Neural cell (in vitro differentiated cells): ENCODE measurements at regions not wholly inside any gene's neighbourhood (a gene's known extent, or its start where the extent isn't known, plus 50 kb on each side); places are given as distances from the start of the nearest gene placed in this dataset.

Experiments
- H2AFZ ChIP-seq: fragments of 200-600, 300-800 bp; sonication (generic), shearing (Covaris generic); 2 replicates; pipeline ENCODE4 v1.6.0; 2014; ENCODE audit warnings: low read depth, mild to moderate bottlenecking, antibody characterized with exemption, low read length, moderate library complexity
- H3F3A ChIP-seq: fragments of 200-600 bp; shearing (Covaris generic); 2 replicates; pipeline ENCODE4 v1.6.1; 2016; ENCODE audit warnings: mild to moderate bottlenecking, moderate library complexity, mixed read lengths, antibody characterized with exemption, low read length; ENCODE audit not compliant: insufficient read depth, poor library complexity, severe bottlenecking
- H3K27ac ChIP-seq: fragments of 200-600, 300-800 bp; sonication (generic), shearing (Covaris generic); 2 replicates; pipeline ENCODE4 v1.5.1; 2014; ENCODE audit warnings: mild to moderate bottlenecking, low read length, moderate library complexity
- H3K27me3 ChIP-seq: fragments of 300-800, 200-600 bp; sonication (generic), shearing (Covaris generic); 2 replicates; pipeline ENCODE4 v1.6.0; 2014; ENCODE audit warnings: mild to moderate bottlenecking, low read depth, low read length, moderate library complexity; ENCODE audit not compliant: insufficient read depth
- H3K36me3 ChIP-seq: fragments of 300-800, 200-600 bp; sonication (generic), shearing (Covaris generic); 2 replicates; pipeline ENCODE4 v1.5.1; 2014; ENCODE audit warnings: mild to moderate bottlenecking, antibody characterized with exemption, low read length, moderate library complexity; ENCODE audit not compliant: insufficient read depth
- H3K4me2 ChIP-seq: fragments of 300-800, 200-600 bp; sonication (generic), shearing (Covaris generic); 2 replicates; pipeline ENCODE4 v1.6.0; 2014; ENCODE audit warnings: mild to moderate bottlenecking, low read length
- H3K4me3 ChIP-seq: fragments of 300-800, 200-600 bp; sonication (generic), shearing (Covaris generic); 2 replicates; pipeline ENCODE4 v1.5.1; 2014; ENCODE audit warnings: mild to moderate bottlenecking, low read length, moderate library complexity
- H3K79me2 ChIP-seq: fragments of 200-600 bp; shearing (Covaris generic); replicated peaks from 2 replicates; pipeline ENCODE4 v1.6.0; 2014; ENCODE audit warnings: mild to moderate bottlenecking, low read length, moderate library complexity; ENCODE audit not compliant: insufficient read depth
- H3K9ac ChIP-seq: fragments of 300-800, 200-600 bp; sonication (generic), shearing (Covaris generic); 2 replicates; pipeline ENCODE4 v1.6.1; 2016; ENCODE audit warnings: mild to moderate bottlenecking, low read length, mixed read lengths
- H3K9me2 ChIP-seq: fragments of 200-600 bp; shearing (Covaris generic); 2 replicates; pipeline ENCODE4 v1.6.1; 2016; ENCODE audit warnings: mild to moderate bottlenecking, low read length, mixed read lengths; ENCODE audit not compliant: insufficient read depth
- H3K9me3 ChIP-seq: fragments of 200-600, 300-800 bp; sonication (generic), shearing (Covaris generic); 2 replicates; pipeline ENCODE4 v1.6.1; 2016; ENCODE audit warnings: mild to moderate bottlenecking, mixed run types, low read length, moderate library complexity, mixed read lengths
- H4K20me1 ChIP-seq: fragments of 200-600 bp; shearing (Covaris generic); 2 replicates; pipeline ENCODE4 v1.6.1; 2016; ENCODE audit warnings: mild to moderate bottlenecking, mixed run types; ENCODE audit not compliant: insufficient read depth
- CTCF ChIP-seq: fragments of 450-650 bp; IDR thresholded peaks from 2 replicates; pipeline ENCODE4 v1.5.1; 2014; ENCODE audit warnings: antibody characterized with exemption, mild to moderate bottlenecking, moderate library complexity; ENCODE audit not compliant: poor library complexity, severe bottlenecking
- EP300 ChIP-seq: fragments of 450-650 bp; conservative IDR thresholded peaks from 2 replicates; pipeline ENCODE4 v1.6.1; 2014; ENCODE audit warnings: antibody characterized with exemption, mild to moderate bottlenecking, moderate library complexity; ENCODE audit not compliant: poor library complexity, severe bottlenecking
- EZH2 ChIP-seq: fragments of 200-600, 300-800 bp; shearing (Covaris generic), sonication (generic); IDR thresholded peaks from 2 replicates; pipeline ENCODE4 v1.6.1; 2014; ENCODE audit warnings: antibody characterized with exemption, low read length, borderline replicate concordance, mild to moderate bottlenecking; ENCODE audit not compliant: insufficient read depth, poor library complexity, severe bottlenecking
- MXI1 ChIP-seq: fragments of 450-650 bp; conservative IDR thresholded peaks from 2 replicates; pipeline ENCODE4 v1.6.1; 2014; ENCODE audit warnings: antibody characterized with exemption, mild to moderate bottlenecking; ENCODE audit not compliant: poor library complexity, severe bottlenecking
- POLR2AphosphoS5 ChIP-seq: IDR thresholded peaks from 2 replicates; pipeline ENCODE4 v1.6.1; 2012
- RAD21 ChIP-seq: fragments of 450-650 bp; conservative IDR thresholded peaks from 2 replicates; pipeline ENCODE4 v1.6.1; 2014; ENCODE audit warnings: antibody characterized with exemption, mild to moderate bottlenecking, moderate library complexity
- REST ChIP-seq: IDR thresholded peaks from 2 replicates; pipeline ENCODE4 v1.6.1; 2012; ENCODE audit warnings: borderline replicate concordance
- SMC3 ChIP-seq: fragments of 450-650 bp; conservative IDR thresholded peaks from 2 replicates; pipeline ENCODE4 v1.6.1; 2014; ENCODE audit warnings: antibody characterized with exemption, mild to moderate bottlenecking, moderate library complexity; ENCODE audit not compliant: poor library complexity
- TAF1 ChIP-seq: IDR thresholded peaks from 2 replicates; pipeline ENCODE4 v1.6.1; 2012; ENCODE audit warnings: low read depth

- H3K36me3 ChIP-seq, result no peaks in the 10 kb centered on the region
- H3K9me2 ChIP-seq, result no peaks in the 10 kb centered on the region
- H3K4me3 ChIP-seq, result no peak overlapping the region
- no peak overlapping the region for H3K4me2 ChIP-seq
- H3F3A ChIP-seq, result no peaks in the 10 kb centered on the region
- TF ChIP-seq REST (no peak), RAD21 (no peak), TAF1 (no peak), EP300 (no peak), POLR2AphosphoS5 (no peak), MXI1 (no peak), SMC3 (no peak), CTCF (no peak), EZH2 (no peak)
- H3K9me3 ChIP-seq, result no peaks in the 10 kb centered on the region
- no peak overlapping the region for H2AFZ ChIP-seq
- no peak overlapping the region for H3K9ac ChIP-seq
- no peaks in the 10 kb centered on the region for H4K20me1 ChIP-seq
- H3K27me3 ChIP-seq, result no peaks in the 10 kb centered on the region
- no peaks in the 10 kb centered on the region for H3K79me2 ChIP-seq
- H3K27ac ChIP-seq, result no peak overlapping the region
Observed at GRCh38 chr5:38719916-38720315, 125.9 kb upstream of the OSMR start.

GRCh38 chr5:38720554-38721361 lies 125.1 kb upstream of the OSMR start:
- Histone ChIP-seq H2AFZ (no peak overlapping the region), H3K4me2 (no peak overlapping the region), H3K9me2 (no peaks in the 10 kb centered on the region), H3K79me2 (no peaks in the 10 kb centered on the region), H3K27me3 (no peaks in the 10 kb centered on the region), H3F3A (no peaks in the 10 kb centered on the region), H3K9ac (no peak overlapping the region), H4K20me1 (no peaks in the 10 kb centered on the region), H3K9me3 (no peaks in the 10 kb centered on the region), H3K4me3 (no peak overlapping the region), H3K36me3 (no peaks in the 10 kb centered on the region), H3K27ac (no peak overlapping the region)
- no peak for TF ChIP-seq CTCF
- TF ChIP-seq TAF1, result no peak
